ENCODE measurements at regions not wholly inside any gene's neighbourhood (a gene's known extent, or its start where the extent isn't known, plus 50 kb on each side); places are given as distances from the start of the nearest gene placed in this dataset.

DNA sequence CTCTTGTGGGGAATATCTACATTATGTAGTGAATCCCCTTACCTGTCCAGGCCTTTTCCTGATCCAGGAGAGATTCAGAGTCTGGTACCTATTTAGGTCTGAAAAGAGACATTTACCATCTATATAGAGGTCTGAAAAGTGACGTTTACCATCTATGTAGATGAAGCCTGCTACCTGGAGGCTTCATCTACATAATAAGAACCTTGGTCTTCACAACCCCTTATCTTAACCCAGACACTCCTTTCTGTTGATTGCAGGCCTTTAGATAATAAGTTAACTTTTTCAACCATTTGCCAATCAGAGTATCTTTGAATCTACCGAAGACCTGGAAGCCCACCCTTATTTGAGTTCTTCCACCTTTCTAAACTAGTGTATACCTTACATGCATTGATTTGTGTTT is 113.0 kb upstream of the DMRT1 start:
- TF ChIP-seq, protein P1, sequence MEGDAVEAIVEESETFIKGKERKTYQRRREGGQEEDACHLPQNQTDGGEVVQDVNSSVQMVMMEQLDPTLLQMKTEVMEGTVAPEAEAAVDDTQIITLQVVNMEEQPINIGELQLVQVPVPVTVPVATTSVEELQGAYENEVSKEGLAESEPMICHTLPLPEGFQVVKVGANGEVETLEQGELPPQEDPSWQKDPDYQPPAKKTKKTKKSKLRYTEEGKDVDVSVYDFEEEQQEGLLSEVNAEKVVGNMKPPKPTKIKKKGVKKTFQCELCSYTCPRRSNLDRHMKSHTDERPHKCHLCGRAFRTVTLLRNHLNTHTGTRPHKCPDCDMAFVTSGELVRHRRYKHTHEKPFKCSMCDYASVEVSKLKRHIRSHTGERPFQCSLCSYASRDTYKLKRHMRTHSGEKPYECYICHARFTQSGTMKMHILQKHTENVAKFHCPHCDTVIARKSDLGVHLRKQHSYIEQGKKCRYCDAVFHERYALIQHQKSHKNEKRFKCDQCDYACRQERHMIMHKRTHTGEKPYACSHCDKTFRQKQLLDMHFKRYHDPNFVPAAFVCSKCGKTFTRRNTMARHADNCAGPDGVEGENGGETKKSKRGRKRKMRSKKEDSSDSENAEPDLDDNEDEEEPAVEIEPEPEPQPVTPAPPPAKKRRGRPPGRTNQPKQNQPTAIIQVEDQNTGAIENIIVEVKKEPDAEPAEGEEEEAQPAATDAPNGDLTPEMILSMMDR (IDR thresholded peaks at IDR 0.05), result no peak
- TF ChIP-seq POLR2A (IDR thresholded peaks at IDR 0.05), result no peak
- TF ChIP-seq POLR2AphosphoS5 (IDR thresholded peaks at IDR 0.05; ENCODE audit: insufficient read depth in 1 of 2, low read depth in 1 of 2), result no peak
